ENCODE measurements at regions not wholly inside any gene's neighbourhood (a gene's known extent, or its start where the extent isn't known, plus 50 kb on each side); places are given as distances from the start of the nearest gene placed in this dataset.

DNA sequence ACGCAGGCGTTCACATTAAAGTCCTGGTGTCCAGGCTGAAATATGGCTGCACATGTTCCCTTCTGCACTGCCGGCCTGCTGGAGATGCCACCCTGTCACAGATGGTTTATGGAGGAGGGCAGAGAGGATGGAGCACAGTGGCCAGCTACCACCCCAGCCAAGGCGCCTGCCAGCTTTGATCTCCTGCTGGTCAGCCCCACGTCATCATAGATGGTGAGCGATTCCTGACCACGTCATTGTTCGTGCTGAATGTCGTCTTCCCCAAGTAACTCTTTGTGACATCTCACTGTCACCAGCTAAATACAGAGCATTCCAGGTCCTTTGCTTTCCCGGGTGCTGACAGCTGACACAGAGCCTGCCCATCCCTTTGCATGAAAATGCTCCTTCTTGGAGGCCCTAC, 248.3 kb downstream of the TTC32 start:
- DNase-seq (no peak), ATAC-seq (ENCODE audit: low read depth) (no peak)
- Histone ChIP-seq H3K4me3 (ENCODE audit: control extremely low read depth in 1 of 5, extremely low read depth in 1 of 5, insufficient read depth in 1 of 5, low read depth in 2 of 5, low read length in 4 of 5) (no peak overlapping the region), H2AFZ (ENCODE audit: insufficient read depth, low read depth, low read length, poor library complexity, severe bottlenecking) (no peak overlapping the region), H3K27me3 (replicated peaks in 1 of 4; ENCODE audit: control extremely low read depth in 1 of 4, control insufficient read depth in 3 of 4, insufficient read depth in 4 of 4, low read length in 3 of 4) (no peaks in the 10 kb centered on the region), H3K9ac (ENCODE audit: low read length) (no peak overlapping the region), H3K9me3 (ENCODE audit: control extremely low read depth in 1 of 3, control insufficient read depth in 2 of 3, insufficient read depth in 1 of 3, low read length in 2 of 3) (no peaks in the 10 kb centered on the region), H3K4me1 (ENCODE audit: control insufficient read depth in 2 of 2, insufficient read depth in 2 of 2, low read length in 2 of 2) (no peaks in the 10 kb centered on the region), H3K27ac (ENCODE audit: low read length in 2 of 2) (no peak overlapping the region), H4K20me1 (ENCODE audit: control insufficient read depth, insufficient read depth, low read length, poor library complexity, severe bottlenecking) (no peaks in the 10 kb centered on the region), H3K79me2 (ENCODE audit: control insufficient read depth, insufficient read depth, low read length) (no peaks in the 10 kb centered on the region), H3K4me2 (replicated peaks; ENCODE audit: low read depth, low read length, poor library complexity, severe bottlenecking) (no peak overlapping the region), H3K36me3 (replicated peaks in 1 of 2; ENCODE audit: control extremely low read depth in 1 of 2, control insufficient read depth in 1 of 2, extremely low read depth in 1 of 2, insufficient read depth in 2 of 2, low read length in 1 of 2) (no peaks in the 10 kb centered on the region)
- 90% methylated on average over 10 of the region's 10 CpGs for WGBS (ENCODE audit: insufficient coverage)
- CTCF ChIA-PET: no interaction called here
- H3K27ac Mint-ChIP-seq: no peak overlapping the region
- POLR2A ChIA-PET: no interaction called here
- intact Hi-C loops (cut with micrococcal nuclease): no loop called here
- peaks cover 8% of the 10 kb centered on the region for H3K27me3 Mint-ChIP-seq
- no peak overlapping the region for H3K4me3 Mint-ChIP-seq
- no peaks in the 10 kb centered on the region for H3K4me1 Mint-ChIP-seq
- H3K9me3 Mint-ChIP-seq (ENCODE audit: insufficient read depth): no peaks in the 10 kb centered on the region
- no peak for TF ChIP-seq EZH2 (IDR thresholded peaks at IDR 0.05; ENCODE audit: borderline replicate concordance, insufficient read depth, low read depth, low read length, poor library complexity, severe bottlenecking)
- TF ChIP-seq, protein P1, sequence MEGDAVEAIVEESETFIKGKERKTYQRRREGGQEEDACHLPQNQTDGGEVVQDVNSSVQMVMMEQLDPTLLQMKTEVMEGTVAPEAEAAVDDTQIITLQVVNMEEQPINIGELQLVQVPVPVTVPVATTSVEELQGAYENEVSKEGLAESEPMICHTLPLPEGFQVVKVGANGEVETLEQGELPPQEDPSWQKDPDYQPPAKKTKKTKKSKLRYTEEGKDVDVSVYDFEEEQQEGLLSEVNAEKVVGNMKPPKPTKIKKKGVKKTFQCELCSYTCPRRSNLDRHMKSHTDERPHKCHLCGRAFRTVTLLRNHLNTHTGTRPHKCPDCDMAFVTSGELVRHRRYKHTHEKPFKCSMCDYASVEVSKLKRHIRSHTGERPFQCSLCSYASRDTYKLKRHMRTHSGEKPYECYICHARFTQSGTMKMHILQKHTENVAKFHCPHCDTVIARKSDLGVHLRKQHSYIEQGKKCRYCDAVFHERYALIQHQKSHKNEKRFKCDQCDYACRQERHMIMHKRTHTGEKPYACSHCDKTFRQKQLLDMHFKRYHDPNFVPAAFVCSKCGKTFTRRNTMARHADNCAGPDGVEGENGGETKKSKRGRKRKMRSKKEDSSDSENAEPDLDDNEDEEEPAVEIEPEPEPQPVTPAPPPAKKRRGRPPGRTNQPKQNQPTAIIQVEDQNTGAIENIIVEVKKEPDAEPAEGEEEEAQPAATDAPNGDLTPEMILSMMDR (IDR thresholded peaks at IDR 0.05): no peak

DNA sequence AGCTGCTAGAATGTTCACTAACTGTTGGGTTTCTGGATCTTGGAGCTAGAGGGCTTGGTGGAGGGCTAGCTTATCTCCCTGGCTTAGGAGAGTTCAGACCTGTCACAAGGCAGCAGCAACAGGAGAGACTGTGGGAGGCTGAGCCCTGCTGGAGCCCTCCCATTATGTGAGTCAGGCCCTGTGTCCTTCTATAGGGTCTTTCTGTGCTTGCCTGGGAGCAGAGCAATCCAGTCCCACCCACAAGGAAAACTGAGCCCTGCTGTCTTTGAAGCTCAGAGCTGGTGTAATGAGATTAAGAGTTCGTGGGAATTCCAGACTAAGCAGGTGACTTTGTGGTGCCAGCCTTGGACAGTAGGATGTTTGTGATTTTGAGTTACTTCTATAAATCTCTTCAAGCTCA, 249.0 kb downstream of the TTC32 start:
- no peaks in the 10 kb centered on the region for H3K36me3 ChIP-seq (replicated peaks in 1 of 2; ENCODE audit: control extremely low read depth in 1 of 2, control insufficient read depth in 1 of 2, extremely low read depth in 1 of 2, insufficient read depth in 2 of 2, low read length in 1 of 2)
- no peak for TF ChIP-seq EZH2 (IDR thresholded peaks at IDR 0.05; ENCODE audit: borderline replicate concordance, insufficient read depth, low read depth, low read length, poor library complexity, severe bottlenecking)
- TF ChIP-seq, protein P1 (IDR thresholded peaks at IDR 0.05): no peak
- Mint-ChIP-seq H3K27me3 (peaks cover 8% of the 10 kb centered on the region), H3K27ac (no peak overlapping the region), H3K9me3 (ENCODE audit: insufficient read depth) (no peaks in the 10 kb centered on the region), H3K4me1 (no peaks in the 10 kb centered on the region), H3K4me3 (no peak overlapping the region)
- no peaks in the 10 kb centered on the region for H3K27me3 ChIP-seq (replicated peaks in 1 of 4; ENCODE audit: control extremely low read depth in 1 of 4, control insufficient read depth in 3 of 4, insufficient read depth in 4 of 4, low read length in 3 of 4)
- WGBS (ENCODE audit: insufficient coverage): no CpG with 5 or more reads among the region's 1 CpG
- no peak overlapping the region for H3K27ac ChIP-seq (ENCODE audit: low read length in 2 of 2)
- H2AFZ ChIP-seq (ENCODE audit: insufficient read depth, low read depth, low read length, poor library complexity, severe bottlenecking): no peak overlapping the region
- no peak overlapping the region for H3K4me3 ChIP-seq (ENCODE audit: control extremely low read depth in 1 of 5, extremely low read depth in 1 of 5, insufficient read depth in 1 of 5, low read depth in 2 of 5, low read length in 4 of 5)
- intact Hi-C loops (cut with micrococcal nuclease): no loop called here
- no peaks in the 10 kb centered on the region for H3K9me3 ChIP-seq (ENCODE audit: control extremely low read depth in 1 of 3, control insufficient read depth in 2 of 3, insufficient read depth in 1 of 3, low read length in 2 of 3)
- ChIA-PET CTCF (no interaction called here), POLR2A (no interaction called here)
- no peaks in the 10 kb centered on the region for H4K20me1 ChIP-seq (ENCODE audit: control insufficient read depth, insufficient read depth, low read length, poor library complexity, severe bottlenecking)
- H3K79me2 ChIP-seq (ENCODE audit: control insufficient read depth, insufficient read depth, low read length): no peaks in the 10 kb centered on the region
- H3K9ac ChIP-seq (ENCODE audit: low read length): no peak overlapping the region
- no peak for ATAC-seq (ENCODE audit: low read depth)
- no peaks in the 10 kb centered on the region for H3K4me1 ChIP-seq (ENCODE audit: control insufficient read depth in 2 of 2, insufficient read depth in 2 of 2, low read length in 2 of 2)
- DNase-seq: no peak
- no peak overlapping the region for H3K4me2 ChIP-seq (replicated peaks; ENCODE audit: low read depth, low read length, poor library complexity, severe bottlenecking)

Data from B cell (primary cell).